H1 (cell line): ENCODE measurements at regions not wholly inside any gene's neighbourhood (a gene's known extent, or its start where the extent isn't known, plus 50 kb on each side); places are given as distances from the start of the nearest gene placed in this dataset.

Experiments
- CTCF ChIA-PET: fragments of 300-600 bp; sonication (Branson Sonifier 250); formaldehyde crosslinking; loops from one replicate; lab custom pipeline; 2021; ENCODE audit not compliant: partially characterized antibody; lab: Charles Lee
- POLR2A ChIA-PET: fragments of 300-600 bp; sonication (Branson Sonifier 250); formaldehyde crosslinking; loops from one replicate; lab custom pipeline; 2021; ENCODE audit warnings: inconsistent platforms; ENCODE audit not compliant: partially characterized antibody; lab: Charles Lee
- DNase-seq, 2 experiments: peaks; one replicate each; pipeline versions ENCODE4 v3.0.0 to v3.0.0-alpha.2; 2010 to 2022; ENCODE audit warnings: low spot score in 2 of 2, low read depth in 1 of 2, mixed read lengths in 1 of 2
- FAIRE-seq: peaks from 2 replicates; lab custom pipeline; 2011; peaks lifted over from hg19 to GRCh38; lab: Jason Lieb, UNC
- H2AFZ ChIP-seq: 2 replicates; pipeline ENCODE4 v1.8.1; 2012; ENCODE audit warnings: low read length, inconsistent platforms
- H2AK5ac ChIP-seq: 2 replicates; pipeline ENCODE4 v1.6.1; 2013; ENCODE audit warnings: low read depth, low read length
- H2BK120ac ChIP-seq: replicated peaks from 2 replicates; pipeline ENCODE3; 2013; ENCODE audit warnings: low read depth, low read length, inconsistent platforms
- H2BK12ac ChIP-seq: 2 replicates; pipeline ENCODE4 v1.6.1; 2013; ENCODE audit warnings: low read depth, low read length
- H2BK15ac ChIP-seq: 2 replicates; pipeline ENCODE4 v1.6.1; 2013; ENCODE audit warnings: low read length
- H2BK20ac ChIP-seq: 2 replicates; pipeline ENCODE4 v1.6.1; 2013; ENCODE audit warnings: low read length
- H2BK5ac ChIP-seq: 2 replicates; pipeline ENCODE4 v1.6.1; 2013; ENCODE audit warnings: low read depth, low read length
- H3K14ac ChIP-seq: 2 replicates; pipeline ENCODE4 v1.6.1; 2013; ENCODE audit warnings: inconsistent platforms; ENCODE audit not compliant: insufficient read length
- H3K18ac ChIP-seq: 2 replicates; pipeline ENCODE4 v1.6.1; 2013; ENCODE audit warnings: low read length; ENCODE audit errors: extremely low read depth
- H3K23ac ChIP-seq: 2 replicates; pipeline ENCODE4 v1.6.1; 2013; ENCODE audit warnings: inconsistent platforms; ENCODE audit not compliant: insufficient read length
- H3K23me2 ChIP-seq: 2 replicates; pipeline ENCODE4 v1.6.1; 2013; ENCODE audit warnings: low read depth, low read length
- H3K27ac ChIP-seq: 2 replicates; pipeline ENCODE4 v1.6.1; 2011; ENCODE audit warnings: low read depth, low read length, inconsistent platforms
- H3K27me3 ChIP-seq, 4 experiments: replicated peaks in 1 of 4; 1 replicate in 1 of 4; 2 replicates in 3 of 4; pipeline versions ENCODE4 v1.6.1 to v1.8.1; 2011 to 2013; ENCODE audit warnings: low read length in 3 of 4, mild to moderate bottlenecking in 3 of 4, inconsistent platforms in 2 of 4, mixed read lengths in 2 of 4, moderate library complexity in 1 of 4; ENCODE audit not compliant: control insufficient read depth in 3 of 4, insufficient read depth in 3 of 4; ENCODE audit errors: extremely low read depth in 1 of 4
- H3K36me3 ChIP-seq, 4 experiments: 2 replicates each; pipeline versions ENCODE4 v1.6.1 to v1.8.1; 2011 to 2013; ENCODE audit warnings: mild to moderate bottlenecking in 4 of 4, low read length in 3 of 4, moderate library complexity in 2 of 4, control low read depth in 1 of 4, inconsistent platforms in 1 of 4; ENCODE audit not compliant: insufficient read depth in 4 of 4, control insufficient read depth in 2 of 4
- H3K4ac ChIP-seq: replicated peaks from 2 replicates; pipeline ENCODE3; 2013; ENCODE audit warnings: low read length, low read depth, mixed read lengths, inconsistent platforms; ENCODE audit not compliant: insufficient read length
- H3K4me1 ChIP-seq, 4 experiments: replicated peaks in 1 of 4; 1 replicate in 1 of 4; 2 replicates in 3 of 4; pipeline versions ENCODE4 v1.6.1 to v1.8.1; 2011 to 2013; ENCODE audit warnings: low read length in 3 of 4, inconsistent platforms in 2 of 4, mixed read lengths in 1 of 4; ENCODE audit not compliant: insufficient read depth in 4 of 4, control insufficient read depth in 3 of 4
- H3K4me2 ChIP-seq, 2 experiments: 2 replicates each; pipeline versions ENCODE4 v1.6.1 to v1.8.1; 2011 to 2013; ENCODE audit warnings: low read depth in 2 of 2, low read length in 2 of 2, control low read depth in 1 of 2, inconsistent platforms in 1 of 2, mild to moderate bottlenecking in 1 of 2; ENCODE audit not compliant: insufficient read depth in 1 of 2
- H3K4me3 ChIP-seq, 4 experiments: fragments of 200-600, 300-600 bp in 1 of 4; sonication (generic), shearing (Covaris generic), sonication (Bioruptor Twin) in 1 of 4; 2 replicates each; pipeline versions ENCODE4 v1.5.1 to v1.8.1; 2011 to 2016; ENCODE audit warnings: low read length in 4 of 4, low read depth in 3 of 4, control low read depth in 2 of 4, inconsistent platforms in 2 of 4, mild to moderate bottlenecking in 2 of 4, mixed read lengths in 1 of 4, moderate library complexity in 1 of 4; ENCODE audit not compliant: insufficient read depth in 2 of 4; ENCODE audit errors: extremely low read depth in 1 of 4
- H3K56ac ChIP-seq: replicated peaks from 2 replicates; pipeline ENCODE3; 2013; ENCODE audit warnings: low read depth, mild to moderate bottlenecking, mixed read lengths, low read length, inconsistent platforms; ENCODE audit not compliant: insufficient read length
- H3K79me1 ChIP-seq: 2 replicates; pipeline ENCODE4 v1.6.1; 2013; ENCODE audit warnings: low read depth, low read length, control low read depth
- H3K79me2 ChIP-seq, 2 experiments: 2 replicates each; pipeline versions ENCODE4 v1.6.1 to v1.8.1; 2012 to 2013; ENCODE audit warnings: low read length in 2 of 2, mild to moderate bottlenecking in 2 of 2, inconsistent platforms in 1 of 2; ENCODE audit not compliant: insufficient read depth in 2 of 2, control insufficient read depth in 1 of 2
- H3K9ac ChIP-seq, 4 experiments: replicated peaks in 1 of 4; 1 replicate in 1 of 4; 2 replicates in 3 of 4; pipeline versions ENCODE4 v1.6.1 to v1.8.1; 2011 to 2013; ENCODE audit warnings: low read depth in 3 of 4, low read length in 3 of 4, control low read depth in 2 of 4, mild to moderate bottlenecking in 2 of 4, moderate library complexity in 2 of 4, inconsistent platforms in 1 of 4; ENCODE audit errors: extremely low read depth in 1 of 4
- H3K9me3 ChIP-seq, 2 experiments: 2 replicates each; pipeline versions ENCODE4 v1.6.1 to v1.8.1; 2012 to 2013; ENCODE audit warnings: mild to moderate bottlenecking in 2 of 2, moderate library complexity in 2 of 2, control low read depth in 1 of 2, inconsistent platforms in 1 of 2, low read depth in 1 of 2, low read length in 1 of 2, mixed read lengths in 1 of 2; ENCODE audit not compliant: insufficient read depth in 2 of 2
- H4K20me1 ChIP-seq, 2 experiments: replicated peaks in 1 of 2; 2 replicates each; pipeline versions ENCODE3 to v1.8.1; 2011 to 2013; ENCODE audit warnings: inconsistent platforms in 2 of 2, low read length in 2 of 2, mild to moderate bottlenecking in 1 of 2; ENCODE audit not compliant: insufficient read depth in 2 of 2, control insufficient read depth in 1 of 2
- H4K5ac ChIP-seq: 2 replicates; pipeline ENCODE4 v1.6.1; 2013; ENCODE audit warnings: low read length, low read depth, mixed read lengths, inconsistent platforms; ENCODE audit not compliant: insufficient read length
- H4K8ac ChIP-seq: 2 replicates; pipeline ENCODE4 v1.8.0; 2013; ENCODE audit warnings: mild to moderate bottlenecking, moderate library complexity, low read length, inconsistent platforms; ENCODE audit not compliant: insufficient read depth; ENCODE audit errors: extremely low read depth
- H4K91ac ChIP-seq: replicated peaks from 2 replicates; pipeline ENCODE3; 2013; ENCODE audit warnings: low read length, mixed read lengths, inconsistent platforms; ENCODE audit not compliant: insufficient read length
- ATF3 ChIP-seq: IDR thresholded peaks from 2 replicates; pipeline ENCODE4 v1.6.1; 2011; ENCODE audit warnings: low read depth, mild to moderate bottlenecking, low read length; ENCODE audit not compliant: insufficient read depth
- CHD2 ChIP-seq: IDR thresholded peaks from 2 replicates; pipeline ENCODE4 v1.6.1; 2012; ENCODE audit warnings: low read length, improper control_type of control experiment
- GABPA ChIP-seq: IDR thresholded peaks from 2 replicates; pipeline ENCODE4 v1.6.1; 2011; ENCODE audit warnings: mild to moderate bottlenecking, low read length, moderate library complexity, borderline replicate concordance; ENCODE audit not compliant: insufficient read depth
- HDAC6 ChIP-seq: IDR thresholded peaks from one replicate; pipeline ENCODE4 v1.7.1; 2012; ENCODE audit warnings: low read depth, mild to moderate bottlenecking, inconsistent platforms, low read length, moderate library complexity
- KDM1A ChIP-seq: fragments of 200-600, 300-600 bp; sonication (generic); IDR thresholded peaks from 2 replicates; pipeline ENCODE4 v1.7.1; 2016; ENCODE audit warnings: mild to moderate bottlenecking, low read length, borderline replicate concordance
- NRF1 ChIP-seq: IDR thresholded peaks from 2 replicates; pipeline ENCODE4 v1.6.1; 2011; ENCODE audit warnings: mild to moderate bottlenecking, low read depth, low read length, improper control_type of control experiment
- PHF8 ChIP-seq: fragments of 200-600 bp; sonication (generic); conservative IDR thresholded peaks from 2 replicates; pipeline ENCODE4 v1.7.1; 2012; ENCODE audit warnings: low read depth, mild to moderate bottlenecking, inconsistent platforms, low read length, moderate library complexity
- RXRA ChIP-seq: IDR thresholded peaks from 2 replicates; pipeline ENCODE4 v1.6.1; 2011; ENCODE audit warnings: low read depth, mild to moderate bottlenecking, low read length, moderate library complexity; ENCODE audit not compliant: insufficient read depth
- SP2 ChIP-seq: IDR thresholded peaks from 2 replicates; pipeline ENCODE4 v1.6.1; 2012; ENCODE audit warnings: mild to moderate bottlenecking, low read length, inconsistent platforms
- SUZ12 ChIP-seq: fragments of 200-600 bp; sonication (generic); IDR thresholded peaks from 2 replicates; pipeline ENCODE4 v1.6.1; 2012; ENCODE audit warnings: mild to moderate bottlenecking, inconsistent platforms, low read length, moderate library complexity, mixed read lengths
- TAF1 ChIP-seq: IDR thresholded peaks from 2 replicates; pipeline ENCODE4 v1.6.1; 2011; ENCODE audit warnings: mild to moderate bottlenecking, low read depth, low read length
- TAF7 ChIP-seq: optimal IDR thresholded peaks from 2 replicates; pipeline ENCODE3; 2011; ENCODE audit warnings: low read depth, mild to moderate bottlenecking, inconsistent platforms, low read length, moderate library complexity, borderline replicate concordance
- USF2 ChIP-seq: IDR thresholded peaks from 2 replicates; pipeline ENCODE4 v1.6.1; 2011; ENCODE audit warnings: low read length, improper control_type of control experiment
- WGBS, 2 experiments: shearing (Covaris generic) in 1 of 2; methylation state at CpG; one replicate each; pipeline versions ENCODE4 v1.1.6 to v1.1.7; 2013 to 2015; ENCODE audit warnings: low lambda C conversion rate in 2 of 2, mixed read lengths in 2 of 2, inconsistent platforms in 1 of 2, low coverage in 1 of 2, missing lambda C conversion rate in 1 of 2; ENCODE audit not compliant: insufficient replicate concordance in 2 of 2, insufficient coverage in 1 of 2, insufficient read length in 1 of 2; ENCODE audit errors: extremely low coverage in 1 of 2, missing lambda C conversion rate in 1 of 2; 5-methylcytosine and 5-hydroxymethylcytosine counted together

GRCh38 chr2:163475815-163476214 lies 260.0 kb downstream of the FIGN start:
- H2BK15ac ChIP-seq, result no peak overlapping the region
- H3K4me2 ChIP-seq, result no peak overlapping the region
- FAIRE-seq (no peak), DNase-seq (no peak)
- H3K23ac ChIP-seq, result no peak overlapping the region
- no peak overlapping the region for H2AFZ ChIP-seq
- ChIA-PET CTCF (interaction anchor here (0.6 to 1.8 kb wide), 6 partner anchors 94 to 830 kb away, joined by 3 to 6 read pairs (median 3); no protein-coding TSS in a partner anchor), POLR2A (no interaction called here)
- H3K36me3 ChIP-seq, result no peaks in the 10 kb centered on the region
- no peaks in the 10 kb centered on the region for H3K27me3 ChIP-seq
- H3K18ac ChIP-seq, result no peak overlapping the region
- WGBS, 2 experiments, result 83% methylated on average over 3 of the region's 3 CpGs; no CpG with 5 or more reads in 1 of the 2 experiments
- no peak overlapping the region for H4K5ac ChIP-seq
- no peak overlapping the region for H3K27ac ChIP-seq
- no peak overlapping the region for H2BK20ac ChIP-seq
- no peaks in the 10 kb centered on the region for H3K79me2 ChIP-seq
- H2AK5ac ChIP-seq, result no peak overlapping the region
- no peak overlapping the region for H3K9ac ChIP-seq
- no peaks in the 10 kb centered on the region for H3K23me2 ChIP-seq
- peaks cover 0 to 3% (median 0%) of the 10 kb centered on the region in 4 experiments; a peak in 1 of 7 replicates for H3K4me1 ChIP-seq
- H2BK12ac ChIP-seq, result no peak overlapping the region
- no peak overlapping the region for H4K8ac ChIP-seq
- no peak overlapping the region for H3K14ac ChIP-seq
- no peak overlapping the region for H4K91ac ChIP-seq
- no peak overlapping the region for H3K4ac ChIP-seq
- no peak overlapping the region for H2BK5ac ChIP-seq
- no peak overlapping the region for H3K56ac ChIP-seq
- no peaks in the 10 kb centered on the region for H4K20me1 ChIP-seq
- H3K9me3 ChIP-seq, result no peaks in the 10 kb centered on the region
- no peaks in the 10 kb centered on the region for H3K79me1 ChIP-seq
- no peak overlapping the region for H3K4me3 ChIP-seq
- H2BK120ac ChIP-seq, result no peak overlapping the region
- TF ChIP-seq SP2 (no peak), TAF7 (no peak), GABPA (no peak), CHD2 (no peak), USF2 (no peak), TAF1 (no peak), RXRA (no peak), PHF8 (no peak), KDM1A (no peak), HDAC6 (no peak), ATF3 (no peak), SUZ12 (no peak), NRF1 (no peak)
